ENCODE measurements at regions not wholly inside any gene's neighbourhood (a gene's known extent, or its start where the extent isn't known, plus 50 kb on each side); places are given as distances from the start of the nearest gene placed in this dataset.

- DNase-seq = no peak
Observed at GRCh38 chr5:2329741-2330140, 421.7 kb downstream of the IRX2 start.

DNA sequence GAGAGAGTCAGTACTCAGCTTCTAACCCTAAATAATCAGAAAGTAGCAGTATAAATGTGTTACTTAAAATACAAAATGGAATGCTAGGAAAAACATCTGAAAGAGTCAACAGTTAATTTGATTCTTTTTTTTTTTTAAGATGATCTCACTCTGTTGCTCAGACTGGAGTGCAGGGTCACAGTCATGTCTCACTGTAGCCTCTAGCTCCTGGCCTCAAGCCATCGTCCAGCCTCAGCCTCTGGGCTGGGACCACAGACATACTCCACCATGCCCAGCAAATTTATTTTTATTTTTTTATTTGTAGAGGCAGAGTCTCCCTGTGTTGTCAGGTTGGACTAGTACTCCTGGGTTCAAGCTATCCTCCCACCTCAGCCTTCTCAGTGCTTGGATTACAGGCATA lies 424.9 kb downstream of the IRX2 start:
- no peak for DNase-seq

DNA sequence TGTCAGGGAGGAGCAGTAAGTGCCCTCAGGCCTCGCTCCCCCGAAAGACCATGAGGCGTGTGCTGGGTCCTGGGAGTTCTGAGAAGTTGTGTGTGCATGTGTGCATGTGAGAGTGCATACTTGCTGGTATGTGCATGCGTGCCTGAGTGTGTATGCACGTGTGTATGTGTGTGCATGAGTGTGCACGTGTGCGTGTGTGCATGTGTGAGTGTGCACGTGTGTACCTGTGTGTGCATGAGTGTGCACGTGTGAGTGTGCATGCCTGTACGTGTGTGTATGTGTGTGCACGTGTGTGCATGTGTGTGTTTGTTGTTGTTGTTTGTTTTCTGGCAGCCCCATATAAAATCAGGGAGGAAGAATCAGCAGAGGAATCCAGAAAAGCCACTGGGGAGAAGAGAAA lies 426.7 kb downstream of the IRX2 start:
- no peak for DNase-seq

- DNase-seq = no peak
Observed at GRCh38 chr5:2320611-2321010, 430.9 kb downstream of the IRX2 start.

DNA sequence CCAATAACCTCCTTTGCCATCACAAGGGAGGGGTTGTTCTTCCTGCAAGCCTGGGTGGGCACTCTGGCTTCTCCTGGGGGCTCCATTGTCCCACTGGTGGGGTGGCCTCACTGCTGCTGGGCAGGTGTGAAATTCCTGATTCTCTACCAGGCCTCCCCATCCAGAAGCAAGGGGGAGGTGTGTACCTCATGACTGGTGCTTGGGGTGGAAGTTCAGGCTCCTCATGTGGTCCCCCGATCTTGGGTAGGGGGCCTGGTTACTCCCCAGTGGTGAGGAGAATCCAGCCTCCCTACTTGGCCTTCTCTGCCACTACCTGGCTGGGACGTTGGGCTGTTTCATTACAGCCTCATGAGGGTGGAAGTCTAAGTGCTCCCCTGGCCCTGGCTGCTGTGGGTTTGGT lies 433.9 kb downstream of the IRX2 start:
- no peak for DNase-seq

DNA sequence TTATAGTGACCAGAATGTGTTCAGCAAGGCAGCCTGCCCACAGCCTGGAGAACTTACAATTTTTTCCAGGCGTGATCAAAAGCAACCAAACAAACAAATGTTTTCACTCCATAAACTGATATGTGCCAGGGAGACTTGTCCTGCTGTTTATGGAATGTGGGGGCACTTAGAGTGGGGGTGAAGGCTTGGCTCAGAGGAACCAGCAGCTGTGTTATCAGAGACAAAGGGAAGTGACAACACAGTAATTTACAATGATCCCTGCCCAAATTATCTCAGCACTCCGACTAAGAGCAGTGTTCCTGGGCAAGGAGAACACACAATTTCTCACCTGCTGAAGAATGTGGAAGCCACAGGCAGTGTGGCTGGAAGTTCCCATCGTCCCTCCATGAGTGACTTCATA lies 429.1 kb upstream of the IRX4 start:
- DNase-seq = no peak

GRCh38 chr5:2310946-2311345 lies 428.2 kb upstream of the IRX4 start:
- DNase-seq = no peak

DNA sequence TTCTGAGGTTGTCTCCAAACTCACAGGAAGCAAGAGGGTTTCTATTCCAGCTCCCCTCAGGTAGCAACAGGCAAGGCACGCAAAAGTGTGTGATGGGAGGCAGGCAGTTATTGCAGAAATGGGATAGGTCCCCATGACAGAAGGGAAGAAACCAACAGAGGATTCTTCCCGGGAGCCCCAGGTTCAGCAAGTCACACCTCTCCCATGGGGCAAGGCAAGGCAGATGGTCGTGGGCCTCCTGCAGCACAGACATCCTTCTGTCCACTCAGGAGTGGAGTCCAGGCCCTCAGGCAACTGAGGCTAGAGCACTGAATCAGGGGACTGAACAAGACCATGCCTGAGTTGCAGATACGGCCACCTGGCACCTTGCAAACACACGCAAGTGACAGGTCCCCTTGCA lies 424.9 kb upstream of the IRX4 start:
- no peak for DNase-seq

GRCh38 chr5:2306711-2307110 lies 424.0 kb upstream of the IRX4 start:
- DNase-seq = no peak

DNA sequence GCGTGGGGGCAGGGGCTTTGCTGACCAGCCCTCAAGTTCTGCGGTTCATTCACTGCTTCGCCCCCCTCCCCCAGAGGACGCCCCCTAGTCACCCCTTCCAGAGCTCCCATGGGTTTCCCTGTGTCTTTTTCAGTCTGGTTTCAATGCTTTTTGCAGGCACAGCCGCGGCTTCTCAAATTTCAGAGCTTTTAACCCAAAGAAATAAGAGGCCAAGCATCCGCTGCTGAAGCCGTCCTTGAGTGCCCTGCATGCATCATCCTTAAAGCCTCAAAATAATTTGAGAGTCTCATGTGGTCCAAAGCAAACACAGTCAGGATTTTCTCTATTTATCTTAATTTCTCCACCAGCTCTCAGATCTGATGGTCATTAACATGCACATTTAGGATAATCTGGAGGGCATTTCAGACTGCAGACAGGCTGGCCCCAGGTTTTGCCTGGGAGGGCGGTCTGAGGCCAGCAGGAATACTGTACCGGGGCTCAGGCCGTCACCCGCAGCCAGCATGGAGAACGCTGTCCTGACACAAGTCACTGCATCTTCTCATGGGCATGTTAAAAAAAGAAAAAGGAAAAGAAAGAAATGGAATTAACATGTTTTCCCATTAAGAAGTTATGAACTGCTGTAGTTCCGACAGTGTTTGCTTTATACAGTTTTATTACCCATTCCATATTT lies 420.8 kb upstream of the IRX4 start:
- DNase-seq = no peak

- DNase-seq = no peak
Observed at GRCh38 chr5:2302169-2302568, 419.4 kb upstream of the IRX4 start.

- DNase-seq = no peak
Observed at GRCh38 chr5:2300861-2301574, 418.3 kb upstream of the IRX4 start.

DNA sequence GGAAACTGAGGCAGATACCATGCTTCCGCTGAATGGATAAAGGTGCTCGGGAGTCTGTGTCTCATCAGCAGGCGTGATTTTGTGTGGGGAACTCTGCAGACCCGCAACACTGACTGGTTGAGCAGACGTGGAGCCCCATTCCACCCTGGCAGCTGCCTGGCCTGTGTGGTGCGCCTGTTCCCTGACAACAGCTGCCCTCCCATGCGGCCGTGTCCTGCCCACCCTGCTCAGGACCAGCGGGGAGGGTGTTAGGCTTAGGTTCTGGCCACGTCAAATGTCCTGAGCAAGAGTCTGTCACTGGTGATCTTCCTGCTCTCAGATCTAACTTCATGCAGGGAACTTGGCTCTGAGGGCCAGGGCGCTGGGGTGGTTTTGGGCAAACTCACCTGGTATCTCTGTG lies 417.7 kb upstream of the IRX4 start:
- DNase-seq = no peak

GRCh38 chr5:2299388-2300220 lies 416.9 kb upstream of the IRX4 start:
- no peak for DNase-seq

- DNase-seq = no peak
Observed at GRCh38 chr5:2298781-2299180, 416.1 kb upstream of the IRX4 start.

GRCh38 chr5:2297991-2298390 lies 415.3 kb upstream of the IRX4 start:
- no peak for DNase-seq

- no peak for DNase-seq
Observed at GRCh38 chr5:2295476-2295875, 412.8 kb upstream of the IRX4 start.

- DNase-seq = no peak
Observed at GRCh38 chr5:2293906-2294305, 411.2 kb upstream of the IRX4 start.

GRCh38 chr5:2291146-2291840 lies 408.6 kb upstream of the IRX4 start:
- no peak for DNase-seq

- DNase-seq = no peak
Observed at GRCh38 chr5:2289380-2289779, 406.7 kb upstream of the IRX4 start.

DNA sequence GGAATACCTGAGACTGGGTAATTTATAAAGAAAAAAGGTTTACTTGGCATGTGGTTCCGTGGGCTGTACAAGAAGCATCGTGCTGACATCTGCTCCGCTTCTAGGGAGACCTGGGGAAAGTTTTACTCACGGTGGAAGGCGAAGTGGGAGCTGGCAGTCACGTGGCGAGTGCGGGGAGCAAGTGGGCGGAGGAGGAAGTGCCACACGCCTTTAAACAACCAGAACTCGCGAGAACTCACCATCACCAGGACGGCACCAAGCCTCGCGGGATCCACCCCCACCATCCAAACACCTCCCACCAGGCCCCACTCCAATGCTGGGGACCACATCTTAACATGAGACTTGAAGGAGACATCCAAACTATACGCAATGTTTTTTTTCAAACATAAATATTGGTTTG lies 406.2 kb upstream of the IRX4 start:
- DNase-seq = no peak

GRCh38 chr5:2288466-2288865 lies 405.7 kb upstream of the IRX4 start:
- no peak for DNase-seq

DNA sequence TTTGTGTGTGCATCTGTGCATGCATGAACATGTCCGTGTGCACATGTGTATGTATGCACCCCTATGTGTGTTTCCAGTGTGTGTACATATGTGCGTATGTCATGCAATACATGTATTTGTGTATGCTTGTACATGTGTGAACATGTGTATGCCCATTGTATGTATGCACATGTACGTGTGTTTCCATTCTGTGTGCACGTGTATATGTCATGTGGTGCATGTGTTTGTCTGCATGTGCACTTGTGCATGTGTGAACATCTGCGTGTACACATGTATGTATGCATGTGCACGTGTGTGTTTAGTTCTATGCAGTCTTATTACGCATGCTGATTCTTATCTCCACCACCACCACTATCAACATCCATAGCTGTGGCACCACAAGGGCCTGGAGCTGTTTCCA lies 403.5 kb upstream of the IRX4 start:
- DNase-seq = no peak

Data from NCI-H2227 treated with DMSO at 0.1 percent for 48 hours (cell line).